Calu3 (cell line): ENCODE measurements at regions not wholly inside any gene's neighbourhood (a gene's known extent, or its start where the extent isn't known, plus 50 kb on each side); places are given as distances from the start of the nearest gene placed in this dataset.
"Not testable (repeated sequence)": the region's sequence is repeated elsewhere in the genome, so short reads cannot be mapped to it uniquely, and the experiment has no call there.

Source experiments
- BruUV-seq: library from RNA; stranded (reverse); fragments of 400-500 nt; replicated peaks from 2 replicates; lab custom pipeline; 2021; lab: Mats Ljungman, UMichigan
- CTCF ChIA-PET: fragments of 300-600 bp; sonication (Branson Sonifier 250); formaldehyde crosslinking; loops from one replicate; lab custom pipeline; 2022; ENCODE audit warnings: antibody characterized with exemption; lab: Charles Lee
- DNase-seq: peaks from one replicate; pipeline ENCODE4 v3.0.0; 2022
- H3K27ac Mint-ChIP-seq: one replicate; pipeline ENCODE4 v1.8.0; 2022; ENCODE audit warnings: mixed read lengths; ENCODE audit not compliant: unreplicated experiment
- H3K27me3 Mint-ChIP-seq: one replicate; pipeline ENCODE4 v1.8.0; 2022; ENCODE audit warnings: mixed read lengths; ENCODE audit not compliant: unreplicated experiment
- H3K36me3 Mint-ChIP-seq: one replicate; pipeline ENCODE4 v1.8.0; 2022; ENCODE audit warnings: mild to moderate bottlenecking, moderate library complexity, mixed read lengths; ENCODE audit not compliant: insufficient read depth, unreplicated experiment
- H3K4me1 Mint-ChIP-seq: one replicate; pipeline ENCODE4 v1.8.0; 2022; ENCODE audit warnings: mild to moderate bottlenecking, low read depth, mixed read lengths; ENCODE audit not compliant: unreplicated experiment
- H3K4me3 Mint-ChIP-seq: one replicate; pipeline ENCODE4 v1.8.0; 2022; ENCODE audit warnings: mild to moderate bottlenecking, low read depth, moderate library complexity, mixed read lengths; ENCODE audit not compliant: unreplicated experiment
- H3K9me3 Mint-ChIP-seq: one replicate; pipeline ENCODE4 v1.8.0; 2022; ENCODE audit warnings: low read depth, mixed read lengths; ENCODE audit not compliant: unreplicated experiment
- CTCF ChIP-seq: fragments of 200-600 bp; IDR thresholded peaks from one replicate; pipeline ENCODE4 v1.8.0; 2022; ENCODE audit warnings: antibody characterized with exemption; ENCODE audit not compliant: unreplicated experiment
- intact Hi-C: fragments of 100-400 bp; cut with micrococcal nuclease; formaldehyde crosslinking; loops from one replicate; pipeline ENCODE4 v1.10.0; 2022; ENCODE audit not compliant: unreplicated experiment

GRCh38 chr11:23480736-23481135, 620.5 kb upstream of the CCDC179 start:
- TF ChIP-seq CTCF = no peak
- Mint-ChIP-seq H3K4me3 (no peak overlapping the region), H3K9me3 (no peaks in the 10 kb centered on the region), H3K36me3 (no peaks in the 10 kb centered on the region), H3K4me1 (no peaks in the 10 kb centered on the region), H3K27ac (no peak overlapping the region), H3K27me3 (no peaks in the 10 kb centered on the region)
- no TSS peak for BruUV-seq
- CTCF ChIA-PET = no interaction called here
- no peak for DNase-seq
- intact Hi-C loops = no loop called here

- CTCF ChIA-PET, H3K27ac Mint-ChIP-seq, intact Hi-C loops, H3K9me3 Mint-ChIP-seq, H3K36me3 Mint-ChIP-seq, BruUV-seq, H3K27me3 Mint-ChIP-seq, H3K4me3 Mint-ChIP-seq, H3K4me1 Mint-ChIP-seq: not testable (repeated sequence)
- DNase-seq = peak; percentile 6
These were observed 623.9 kb upstream of the CCDC179 start for GRCh38 chr11:23484146-23484545.

DNA sequence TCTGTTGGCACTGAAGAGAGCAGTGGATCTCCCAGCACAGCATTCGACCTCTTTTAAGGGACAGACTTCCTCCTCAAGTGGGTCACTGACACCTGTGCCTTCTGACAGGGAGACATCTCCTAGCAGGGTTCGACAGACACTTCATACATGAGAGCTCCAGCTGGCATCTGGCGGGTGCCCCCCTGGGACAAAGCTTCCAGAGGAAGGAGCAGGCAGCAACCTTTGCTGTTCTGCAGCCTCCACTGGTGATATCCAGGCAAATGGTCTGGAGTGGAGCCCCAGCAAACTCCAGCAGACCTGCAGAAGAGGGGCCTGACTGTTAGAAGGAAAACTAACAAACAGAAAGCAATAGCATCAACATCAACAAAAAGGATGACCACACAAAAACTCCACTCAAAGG, 624.3 kb upstream of the CCDC179 start:
- H3K9me3 Mint-ChIP-seq, H3K4me3 Mint-ChIP-seq, H3K27ac Mint-ChIP-seq, H3K27me3 Mint-ChIP-seq, DNase-seq, intact Hi-C loops, BruUV-seq, H3K36me3 Mint-ChIP-seq, H3K4me1 Mint-ChIP-seq, CTCF ChIA-PET: not testable (repeated sequence)

DNA sequence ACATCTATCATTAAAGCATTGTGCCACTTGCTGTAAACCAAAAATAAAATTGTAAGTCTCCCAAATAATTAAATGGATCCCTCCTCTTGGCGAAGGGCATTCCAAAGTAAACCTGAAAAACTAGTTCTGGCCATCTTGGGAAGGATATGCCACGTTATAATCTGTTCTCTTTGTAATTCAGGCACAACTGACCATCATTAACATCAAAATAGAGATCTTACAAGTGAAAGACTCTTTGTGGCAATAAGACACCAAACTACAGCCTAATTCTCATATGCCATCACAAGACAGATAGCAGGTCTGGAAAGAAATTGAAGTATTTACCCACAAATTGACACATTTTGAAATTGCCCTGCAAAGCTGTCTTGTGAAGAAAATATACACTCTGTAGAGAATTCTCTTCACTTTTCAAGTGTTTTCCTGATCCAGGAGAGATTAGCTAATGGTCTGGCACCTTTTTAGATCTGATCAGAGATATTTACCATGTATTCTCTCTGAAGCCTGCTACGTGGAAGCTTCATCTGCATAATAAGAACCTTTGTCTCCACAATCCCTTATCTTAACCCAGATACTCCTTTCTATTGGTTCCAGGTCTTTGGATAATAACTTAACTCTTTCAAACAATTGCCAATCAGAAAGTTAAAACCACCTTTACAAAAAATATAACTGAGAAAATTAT, 630.4 kb upstream of the CCDC179 start:
- Mint-ChIP-seq H3K36me3 (no peaks in the 10 kb centered on the region), H3K27ac (no peak overlapping the region), H3K9me3 (peaks cover 8% of the 10 kb centered on the region), H3K4me1 (no peaks in the 10 kb centered on the region), H3K27me3 (no peaks in the 10 kb centered on the region), H3K4me3 (no peak overlapping the region)
- no TSS peak for BruUV-seq
- CTCF ChIA-PET = interaction anchor here (0.5 kb wide), 1 partner anchor 327 kb away, joined by 6 read pairs; no protein-coding TSS in a partner anchor
- no peak for TF ChIP-seq CTCF
- intact Hi-C loops = no loop called here
- no peak for DNase-seq

GRCh38 chr11:23494981-23495380, 634.7 kb upstream of the CCDC179 start:
- CTCF ChIA-PET = no interaction called here
- no TSS peak for BruUV-seq

More at GRCh38 chr11:23494981-23495380, 634.7 kb upstream of the CCDC179 start:
- H3K9me3 Mint-ChIP-seq = peaks cover 2% of the 10 kb centered on the region
- DNase-seq = no peak
- H3K4me1 Mint-ChIP-seq = no peaks in the 10 kb centered on the region
- H3K27me3 Mint-ChIP-seq = no peaks in the 10 kb centered on the region
- H3K27ac Mint-ChIP-seq = no peak overlapping the region
- intact Hi-C loops = loop anchor here (1.0 kb wide), 1 partner anchor 28 kb away; no protein-coding TSS in a partner anchor
- no peaks in the 10 kb centered on the region for H3K36me3 Mint-ChIP-seq
- no peak overlapping the region for H3K4me3 Mint-ChIP-seq
- no peak for TF ChIP-seq CTCF
